HG02852 (cell line): ENCODE measurements at regions not wholly inside any gene's neighbourhood (a gene's known extent, or its start where the extent isn't known, plus 50 kb on each side); places are given as distances from the start of the nearest gene placed in this dataset.

Experiments
- ATAC-seq: cut with Tn5 transposase; IDR thresholded peaks from one replicate; pipeline ENCODE4 v1.9.1; 2021; ENCODE audit warnings: mild to moderate bottlenecking, moderate library complexity; ENCODE audit not compliant: unreplicated experiment

GRCh38 chr6:108751851-108752732 is 96.1 kb upstream of the ARMC2 start:
- ATAC-seq = no peak

GRCh38 chr6:108752733-108753590 is 95.3 kb upstream of the ARMC2 start:
- ATAC-seq = no peak

GRCh38 chr6:108755257-108756240 is 92.7 kb upstream of the ARMC2 start:
- ATAC-seq = no peak

GRCh38 chr6:108757357-108757756 is 90.9 kb upstream of the ARMC2 start:
- ATAC-seq = no peak

- ATAC-seq = no peak
These were observed 89.3 kb upstream of the ARMC2 start for GRCh38 chr6:108758884-108759283.

GRCh38 chr6:108760126-108761050 is 87.8 kb upstream of the ARMC2 start:
- ATAC-seq = no peak

- no peak for ATAC-seq
These were observed 85.8 kb upstream of the ARMC2 start for GRCh38 chr6:108762394-108762793.

GRCh38 chr6:108763931-108764579 is 84.2 kb upstream of the ARMC2 start:
- ATAC-seq = no peak

GRCh38 chr6:108764580-108764950 is 83.7 kb upstream of the ARMC2 start:
- ATAC-seq = no peak

GRCh38 chr6:108765495-108765894 is 82.7 kb upstream of the ARMC2 start:
- no peak for ATAC-seq

- ATAC-seq = no peak
These were observed 81.8 kb upstream of the ARMC2 start for GRCh38 chr6:108766419-108766818.

- no peak for ATAC-seq
These were observed 81.3 kb upstream of the ARMC2 start for GRCh38 chr6:108766886-108767285.

GRCh38 chr6:108767418-108768165 is 80.6 kb upstream of the ARMC2 start:
- no peak for ATAC-seq

- ATAC-seq = no peak
These were observed 80.1 kb upstream of the ARMC2 start for GRCh38 chr6:108768166-108768555.

- ATAC-seq = no peak
These were observed 79.3 kb upstream of the ARMC2 start for GRCh38 chr6:108768792-108769524.

GRCh38 chr6:108771421-108771820 is 76.8 kb upstream of the ARMC2 start:
- ATAC-seq = no peak

GRCh38 chr6:108774555-108774954 is 73.7 kb upstream of the ARMC2 start:
- no peak for ATAC-seq

GRCh38 chr6:108777536-108777935 is 70.7 kb upstream of the ARMC2 start:
- no peak for ATAC-seq
